ENCODE measurements at regions not wholly inside any gene's neighbourhood (a gene's known extent, or its start where the extent isn't known, plus 50 kb on each side); places are given as distances from the start of the nearest gene placed in this dataset.

- no peak overlapping the region for H3K27ac Mint-ChIP-seq (ENCODE audit: low read depth, unreplicated experiment)
- POLR2A ChIA-PET: no interaction called here
- no peak for DNase-seq (ENCODE audit: unreplicated experiment)
- no peak for TF ChIP-seq CTCF (IDR thresholded peaks at IDR 0.05; ENCODE audit: unreplicated experiment)
- no TSS peak for BruUV-seq (replicated peaks)
- no peaks in the 10 kb centered on the region for H3K36me3 Mint-ChIP-seq (ENCODE audit: insufficient read depth, unreplicated experiment)
- intact Hi-C loops (cut with micrococcal nuclease): no loop called here
- H3K4me1 Mint-ChIP-seq (ENCODE audit: insufficient read depth, unreplicated experiment): peaks cover 7% of the 10 kb centered on the region
- CTCF ChIA-PET: no interaction called here
- no peaks in the 10 kb centered on the region for H3K27me3 Mint-ChIP-seq (ENCODE audit: insufficient read depth, unreplicated experiment)
- H3K9me3 Mint-ChIP-seq (ENCODE audit: unreplicated experiment): peaks cover 13% of the 10 kb centered on the region
- no peak overlapping the region for H3K4me3 Mint-ChIP-seq (ENCODE audit: unreplicated experiment)
Observed at GRCh38 chr21:21740207-21740606, 742.0 kb downstream of the NCAM2 start.

- no peak for DNase-seq (ENCODE audit: unreplicated experiment)
- no peaks in the 10 kb centered on the region for H3K36me3 Mint-ChIP-seq (ENCODE audit: insufficient read depth, unreplicated experiment)
- no peak overlapping the region for H3K4me3 Mint-ChIP-seq (ENCODE audit: unreplicated experiment)
- ChIA-PET POLR2A (no interaction called here), CTCF (no interaction called here)
- peaks cover 3% of the 10 kb centered on the region for H3K9me3 Mint-ChIP-seq (ENCODE audit: unreplicated experiment)
- no peak overlapping the region for H3K27ac Mint-ChIP-seq (ENCODE audit: low read depth, unreplicated experiment)
- TF ChIP-seq CTCF (IDR thresholded peaks at IDR 0.05; ENCODE audit: unreplicated experiment): no peak
- H3K27me3 Mint-ChIP-seq (ENCODE audit: insufficient read depth, unreplicated experiment): no peaks in the 10 kb centered on the region
- peaks cover 5% of the 10 kb centered on the region for H3K4me1 Mint-ChIP-seq (ENCODE audit: insufficient read depth, unreplicated experiment)
- BruUV-seq (replicated peaks): no TSS peak
- intact Hi-C loops (cut with micrococcal nuclease): no loop called here
Observed at GRCh38 chr21:21750124-21750825, 752.1 kb downstream of the NCAM2 start.

GRCh38 chr21:21751286-21751685 is 753.1 kb downstream of the NCAM2 start:
- Mint-ChIP-seq H3K4me1 (ENCODE audit: insufficient read depth, unreplicated experiment) (peaks cover 5% of the 10 kb centered on the region), H3K27ac (ENCODE audit: low read depth, unreplicated experiment) (no peak overlapping the region), H3K9me3 (ENCODE audit: unreplicated experiment) (no peaks in the 10 kb centered on the region), H3K4me3 (ENCODE audit: unreplicated experiment) (no peak overlapping the region), H3K27me3 (ENCODE audit: insufficient read depth, unreplicated experiment) (no peaks in the 10 kb centered on the region), H3K36me3 (ENCODE audit: insufficient read depth, unreplicated experiment) (no peaks in the 10 kb centered on the region)
- no peak for TF ChIP-seq CTCF (IDR thresholded peaks at IDR 0.05; ENCODE audit: unreplicated experiment)
- BruUV-seq (replicated peaks): no TSS peak
- DNase-seq (ENCODE audit: unreplicated experiment): no peak
- intact Hi-C loops (cut with micrococcal nuclease): no loop called here
- CTCF ChIA-PET: no interaction called here
- POLR2A ChIA-PET: no interaction called here

GRCh38 chr21:21762855-21763254 is 764.6 kb downstream of the NCAM2 start:
- CTCF ChIA-PET: no interaction called here
- no peak overlapping the region for H3K27ac Mint-ChIP-seq (ENCODE audit: low read depth, unreplicated experiment)
- H3K27me3 Mint-ChIP-seq (ENCODE audit: insufficient read depth, unreplicated experiment): no peaks in the 10 kb centered on the region
- peaks cover 8% of the 10 kb centered on the region for H3K9me3 Mint-ChIP-seq (ENCODE audit: unreplicated experiment)
- no peak for DNase-seq (ENCODE audit: unreplicated experiment)
- POLR2A ChIA-PET: no interaction called here
- no peak for TF ChIP-seq CTCF (IDR thresholded peaks at IDR 0.05; ENCODE audit: unreplicated experiment)
- no peaks in the 10 kb centered on the region for H3K36me3 Mint-ChIP-seq (ENCODE audit: insufficient read depth, unreplicated experiment)
- no TSS peak for BruUV-seq (replicated peaks)
- peaks cover 6% of the 10 kb centered on the region for H3K4me1 Mint-ChIP-seq (ENCODE audit: insufficient read depth, unreplicated experiment)
- intact Hi-C loops (cut with micrococcal nuclease): no loop called here
- no peak overlapping the region for H3K4me3 Mint-ChIP-seq (ENCODE audit: unreplicated experiment)
